Smooth muscle cell (in vitro differentiated cells): ENCODE measurements at regions not wholly inside any gene's neighbourhood (a gene's known extent, or its start where the extent isn't known, plus 50 kb on each side); places are given as distances from the start of the nearest gene placed in this dataset.

Experiments used
- DNase-seq: peaks from one replicate; lab custom pipeline; 2025; ENCODE audit not compliant: unreplicated experiment; lab: John Stamatoyannopoulos, UW
- H2AFZ ChIP-seq: fragments of 200-600 bp; sonication (generic); 2 replicates; pipeline ENCODE4 v1.6.0; 2016; ENCODE audit warnings: antibody characterized with exemption, low read depth, mild to moderate bottlenecking
- H3F3A ChIP-seq: fragments of 200-600 bp; sonication (generic); 2 replicates; pipeline ENCODE4 v1.6.0; 2017; ENCODE audit warnings: antibody characterized with exemption, low read depth
- H3K27ac ChIP-seq: fragments of 200-600 bp; sonication (generic); 2 replicates; pipeline ENCODE4 v1.5.1; 2016; ENCODE audit warnings: low read depth, mild to moderate bottlenecking
- H3K27me3 ChIP-seq: fragments of 200-600 bp; sonication (generic); 2 replicates; pipeline ENCODE4 v1.6.1; 2016; ENCODE audit warnings: low read depth, mild to moderate bottlenecking
- H3K36me3 ChIP-seq: fragments of 200-600 bp; sonication (generic); 2 replicates; pipeline ENCODE4 v1.5.1; 2016; ENCODE audit warnings: low read depth
- H3K4me1 ChIP-seq: fragments of 200-600 bp; sonication (generic); 2 replicates; pipeline ENCODE4 v1.5.1; 2016; ENCODE audit warnings: low read depth
- H3K4me2 ChIP-seq: fragments of 200-600 bp; sonication (generic); 2 replicates; pipeline ENCODE4 v1.6.0; 2016; ENCODE audit warnings: mild to moderate bottlenecking
- H3K4me3 ChIP-seq: fragments of 200-600 bp; sonication (generic); 2 replicates; pipeline ENCODE4 v1.5.1; 2016; ENCODE audit warnings: mild to moderate bottlenecking
- H3K79me2 ChIP-seq: fragments of 200-600 bp; sonication (generic); 2 replicates; pipeline ENCODE4 v1.6.0; 2016; ENCODE audit warnings: low read depth, mild to moderate bottlenecking
- H3K9ac ChIP-seq: fragments of 200-600 bp; sonication (generic); 2 replicates; pipeline ENCODE4 v1.6.0; 2016; ENCODE audit warnings: low read depth
- H3K9me3 ChIP-seq: fragments of 200-600 bp; sonication (generic); replicated peaks from 2 replicates; pipeline ENCODE4 v1.5.1; 2016; ENCODE audit warnings: low read depth
- H4K20me1 ChIP-seq: fragments of 200-600 bp; sonication (generic); 2 replicates; pipeline ENCODE4 v1.6.0; 2016; ENCODE audit warnings: low read depth
- CTCF ChIP-seq: fragments of 200-600 bp; sonication (generic); IDR thresholded peaks from 2 replicates; pipeline ENCODE4 v1.5.1; 2017; ENCODE audit warnings: borderline replicate concordance, mild to moderate bottlenecking, antibody characterized with exemption; ENCODE audit not compliant: insufficient read depth, poor library complexity, severe bottlenecking
- WGBS: methylation state at CpG from one replicate; pipeline ENCODE4 v1.1.7; 2016; ENCODE audit warnings: low lambda C conversion rate; 5-methylcytosine and 5-hydroxymethylcytosine counted together

GRCh38 chr4:79241846-79242245 is 84.0 kb downstream of the NAA11 start:
- H3K27ac ChIP-seq, result no peak overlapping the region
- no peak for DNase-seq
- WGBS, result 2% methylated on average over 3 of the region's 3 CpGs

GRCh38 chr4:79237851-79238250 is 88.0 kb downstream of the NAA11 start:
- H3K79me2 ChIP-seq, result no peaks in the 10 kb centered on the region
- no peaks in the 10 kb centered on the region for H3K4me1 ChIP-seq
- TF ChIP-seq CTCF, result no peak
- H3K9ac ChIP-seq, result no peak overlapping the region
- no peak overlapping the region for H2AFZ ChIP-seq
- H3K27me3 ChIP-seq, result peaks cover 35% of the 10 kb centered on the region
- 40% methylated on average over 2 of the region's 2 CpGs for whole genome bisulfite sequencing
- H3K4me3 ChIP-seq, result no peak overlapping the region
- no peak for DNase-seq
- H3K27ac ChIP-seq, result no peak overlapping the region
- no peaks in the 10 kb centered on the region for H3K9me3 ChIP-seq
- no peaks in the 10 kb centered on the region for H3K36me3 ChIP-seq
- no peaks in the 10 kb centered on the region for H4K20me1 ChIP-seq
- no peak overlapping the region for H3K4me2 ChIP-seq
- H3F3A ChIP-seq, result no peaks in the 10 kb centered on the region

More at GRCh38 chr4:79241846-79242245, 84.0 kb downstream of the NAA11 start:
- H2AFZ ChIP-seq, result no peak overlapping the region
- TF ChIP-seq CTCF, result peak; percentile 30
- H3K79me2 ChIP-seq, result no peaks in the 10 kb centered on the region
- H3K9ac ChIP-seq, result no peak overlapping the region
- no peaks in the 10 kb centered on the region for H3K9me3 ChIP-seq
- no peaks in the 10 kb centered on the region for H4K20me1 ChIP-seq
- no peak overlapping the region for H3K4me2 ChIP-seq
- peaks cover 4% of the 10 kb centered on the region for H3K4me1 ChIP-seq
- no peak overlapping the region for H3K4me3 ChIP-seq
- H3K27me3 ChIP-seq, result peaks cover 35% of the 10 kb centered on the region
- H3K36me3 ChIP-seq, result no peaks in the 10 kb centered on the region
- no peaks in the 10 kb centered on the region for H3F3A ChIP-seq

- TF ChIP-seq CTCF, result no peak
- Histone ChIP-seq H3K9ac (no peak overlapping the region), H3K27ac (no peak overlapping the region), H2AFZ (no peak overlapping the region), H3K79me2 (no peaks in the 10 kb centered on the region), H4K20me1 (no peaks in the 10 kb centered on the region), H3K4me3 (no peak overlapping the region), H3K9me3 (no peaks in the 10 kb centered on the region), H3K4me1 (no peaks in the 10 kb centered on the region), H3K4me2 (no peak overlapping the region), H3F3A (no peaks in the 10 kb centered on the region), H3K36me3 (no peaks in the 10 kb centered on the region), H3K27me3 (peaks cover 35% of the 10 kb centered on the region)
- no peak for DNase-seq
- 91% methylated on average over 1 of the region's 1 CpG for WGBS
These were observed 89.1 kb downstream of the NAA11 start for GRCh38 chr4:79236785-79237184.

- H3K36me3 ChIP-seq, result no peaks in the 10 kb centered on the region
- no peak overlapping the region for H2AFZ ChIP-seq
- no peak overlapping the region for H3K4me2 ChIP-seq
- H3K4me1 ChIP-seq, result no peaks in the 10 kb centered on the region
- H3K27me3 ChIP-seq, result peaks cover 28% of the 10 kb centered on the region
- no peak overlapping the region for H3K4me3 ChIP-seq
- H3K27ac ChIP-seq, result no peak overlapping the region
- H4K20me1 ChIP-seq, result no peaks in the 10 kb centered on the region
- TF ChIP-seq CTCF, result no peak
- no peaks in the 10 kb centered on the region for H3F3A ChIP-seq
- no peak for DNase-seq
- 89% methylated on average over 4 of the region's 4 CpGs for WGBS
- H3K9me3 ChIP-seq, result no peaks in the 10 kb centered on the region
- H3K9ac ChIP-seq, result no peak overlapping the region
- H3K79me2 ChIP-seq, result no peaks in the 10 kb centered on the region
These were observed 90.8 kb downstream of the NAA11 start for GRCh38 chr4:79235095-79235494.
